ENCODE measurements at regions not wholly inside any gene's neighbourhood (a gene's known extent, or its start where the extent isn't known, plus 50 kb on each side); places are given as distances from the start of the nearest gene placed in this dataset.

- Mint-ChIP-seq H3K4me1 (peaks cover 5 to 16% of the 10 kb centered on the region in 2 experiments; a peak in 2 of 4 replicates), H3K36me3 (ENCODE audit: insufficient read depth in 1 of 3, low read depth in 3 of 3) (peaks cover 0 to 6% (median 2%) of the 10 kb centered on the region in 3 experiments; a peak in 2 of 7 replicates), H3K27ac (no peak overlapping the region), H3K27me3 (ENCODE audit: low read depth) (no peaks in the 10 kb centered on the region), H3K9me3 (peaks cover 0 to 5% of the 10 kb centered on the region in 2 experiments; a peak in 1 of 5 replicates), H3K4me3 (no peak overlapping the region)
- no peak overlapping the region for H2AFZ ChIP-seq (ENCODE audit: low read length)
- no peak for DNase-seq
- H3K4me2 ChIP-seq (ENCODE audit: insufficient read depth, insufficient read length, low read length), result no peak overlapping the region
- no peak overlapping the region for H2AK5ac ChIP-seq (ENCODE audit: insufficient read length, low read length)
- H3K18ac ChIP-seq (ENCODE audit: insufficient read length, low read depth, low read length), result no peak overlapping the region
- no peaks in the 10 kb centered on the region for H3K79me1 ChIP-seq (ENCODE audit: insufficient read depth, low read depth, low read length, poor library complexity, severe bottlenecking)
- H2BK120ac ChIP-seq (ENCODE audit: low read depth, low read length, poor library complexity, severe bottlenecking), result no peak overlapping the region
- no peaks in the 10 kb centered on the region for H3K4me1 ChIP-seq (ENCODE audit: insufficient read depth, low read length)
- no peak overlapping the region for H3K9ac ChIP-seq (ENCODE audit: extremely low read depth, insufficient read length, low read length)
- WGBS (ENCODE audit: extremely low coverage, insufficient read length, low lambda C conversion rate), result no CpG with 5 or more reads among the region's 2 CpGs
- H3K27ac ChIP-seq (ENCODE audit: insufficient read length, low read depth, low read length), result no peak overlapping the region
- no peaks in the 10 kb centered on the region for H3K79me2 ChIP-seq (ENCODE audit: insufficient read depth, low read length)
- H2BK5ac ChIP-seq (ENCODE audit: insufficient read length, low read length), result no peak overlapping the region
- H3K23me2 ChIP-seq (ENCODE audit: insufficient read length, low read depth, low read length, poor library complexity, severe bottlenecking), result no peaks in the 10 kb centered on the region
- H2BK20ac ChIP-seq (ENCODE audit: low read depth, low read length, poor library complexity, severe bottlenecking), result no peak overlapping the region
- no peak overlapping the region for H3K4ac ChIP-seq (ENCODE audit: low read depth, low read length)
- H3K27me3 ChIP-seq (ENCODE audit: insufficient read depth, low read length), result no peaks in the 10 kb centered on the region
- no peak overlapping the region for H4K5ac ChIP-seq (ENCODE audit: insufficient read length, low read depth, low read length)
- no peak overlapping the region for H3K14ac ChIP-seq (ENCODE audit: insufficient read depth, low read length)
- H4K91ac ChIP-seq (ENCODE audit: insufficient read length, low read depth, low read length), result no peak overlapping the region
- no peak overlapping the region for H2BK15ac ChIP-seq (ENCODE audit: low read depth, low read length)
- H2BK12ac ChIP-seq (ENCODE audit: insufficient read length, low read depth, low read length), result no peak overlapping the region
- TF ChIP-seq, protein P1, sequence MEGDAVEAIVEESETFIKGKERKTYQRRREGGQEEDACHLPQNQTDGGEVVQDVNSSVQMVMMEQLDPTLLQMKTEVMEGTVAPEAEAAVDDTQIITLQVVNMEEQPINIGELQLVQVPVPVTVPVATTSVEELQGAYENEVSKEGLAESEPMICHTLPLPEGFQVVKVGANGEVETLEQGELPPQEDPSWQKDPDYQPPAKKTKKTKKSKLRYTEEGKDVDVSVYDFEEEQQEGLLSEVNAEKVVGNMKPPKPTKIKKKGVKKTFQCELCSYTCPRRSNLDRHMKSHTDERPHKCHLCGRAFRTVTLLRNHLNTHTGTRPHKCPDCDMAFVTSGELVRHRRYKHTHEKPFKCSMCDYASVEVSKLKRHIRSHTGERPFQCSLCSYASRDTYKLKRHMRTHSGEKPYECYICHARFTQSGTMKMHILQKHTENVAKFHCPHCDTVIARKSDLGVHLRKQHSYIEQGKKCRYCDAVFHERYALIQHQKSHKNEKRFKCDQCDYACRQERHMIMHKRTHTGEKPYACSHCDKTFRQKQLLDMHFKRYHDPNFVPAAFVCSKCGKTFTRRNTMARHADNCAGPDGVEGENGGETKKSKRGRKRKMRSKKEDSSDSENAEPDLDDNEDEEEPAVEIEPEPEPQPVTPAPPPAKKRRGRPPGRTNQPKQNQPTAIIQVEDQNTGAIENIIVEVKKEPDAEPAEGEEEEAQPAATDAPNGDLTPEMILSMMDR (conservative IDR thresholded peaks at IDR 0.05), result no peak
- no peak overlapping the region for H3T11ph ChIP-seq (ENCODE audit: low read length)
- H3K56ac ChIP-seq (ENCODE audit: insufficient read length, low read depth, low read length), result no peak overlapping the region
- H3K9me3 ChIP-seq (ENCODE audit: control insufficient read depth, low read depth, low read length), result no peaks in the 10 kb centered on the region
- H3K23ac ChIP-seq (ENCODE audit: insufficient read length, low read depth, low read length), result no peak overlapping the region
- H4K8ac ChIP-seq (replicated peaks; ENCODE audit: insufficient read length, low read depth, low read length), result no peak overlapping the region
- H4K20me1 ChIP-seq (ENCODE audit: control insufficient read depth, insufficient read depth, insufficient read length), result no peaks in the 10 kb centered on the region
Measured at GRCh38 chr9:13503599-13503998, 224.1 kb upstream of the MPDZ start.
